Cardiac fibroblast (primary cell): ENCODE measurements at regions not wholly inside any gene's neighbourhood (a gene's known extent, or its start where the extent isn't known, plus 50 kb on each side); places are given as distances from the start of the nearest gene placed in this dataset.

ENCODE experiments used
- DNase-seq, 2 donors: peaks; one replicate each; pipeline versions ENCODE4 v3.0.0 to v3.0.0-alpha.2; 2010; ENCODE audit warnings: low read depth in 2 of 2
- H3K4me3 ChIP-seq, 2 donors: replicated peaks in 1 of 2; 1 replicate in 1 of 2; 2 replicates in 1 of 2; pipeline ENCODE4 v1.5.1; 2011; ENCODE audit warnings: low read depth in 2 of 2, low read length in 2 of 2, mild to moderate bottlenecking in 2 of 2, moderate library complexity in 1 of 2
- CTCF ChIP-seq: IDR thresholded peaks from one replicate; pipeline ENCODE4 v1.5.1; 2011; ENCODE audit warnings: low read depth, mild to moderate bottlenecking, low read length, inconsistent platforms

- peak; percentile 45 for TF ChIP-seq CTCF
- DNase-seq: peak; percentile 41 to 97
These were observed 400.8 kb upstream of the SLIT2 start for GRCh38 chr4:19850909-19851308.

GRCh38 chr4:19844446-19844845 lies 407.3 kb upstream of the SLIT2 start:
- peak; percentile 49 to 70 for DNase-seq
- no peak overlapping the region for H3K4me3 ChIP-seq
- no peak for TF ChIP-seq CTCF

More at GRCh38 chr4:19850909-19851308, 400.8 kb upstream of the SLIT2 start:
- no peak overlapping the region for H3K4me3 ChIP-seq

GRCh38 chr4:19842471-19842870 lies 409.2 kb upstream of the SLIT2 start:
- TF ChIP-seq CTCF: no peak
- no peak for DNase-seq
- H3K4me3 ChIP-seq: no peak overlapping the region

- no peak overlapping the region for H3K4me3 ChIP-seq
- TF ChIP-seq CTCF: no peak
- DNase-seq: no peak
These were observed 412.8 kb upstream of the SLIT2 start for GRCh38 chr4:19838858-19839257.

- DNase-seq: no peak
- no peak overlapping the region for H3K4me3 ChIP-seq
- no peak for TF ChIP-seq CTCF
These were observed 416.3 kb upstream of the SLIT2 start for GRCh38 chr4:19835429-19835828.

GRCh38 chr4:19832411-19832810 lies 419.3 kb upstream of the SLIT2 start:
- no peak overlapping the region for H3K4me3 ChIP-seq
- DNase-seq: peak in 1 of 2 donors; percentile 7
- TF ChIP-seq CTCF: no peak

GRCh38 chr4:19831644-19832285 lies 419.9 kb upstream of the SLIT2 start:
- peak in 1 of 2 donors; percentile 7 for DNase-seq
- no peak for TF ChIP-seq CTCF

More at GRCh38 chr4:19831644-19832285, 419.9 kb upstream of the SLIT2 start:
- no peak overlapping the region for H3K4me3 ChIP-seq
